Uterus (tissue), 3 donors: ENCODE measurements at regions not wholly inside any gene's neighbourhood (a gene's known extent, or its start where the extent isn't known, plus 50 kb on each side); places are given as distances from the start of the nearest gene placed in this dataset.

ENCODE experiments used
- DNase-seq, 2 donors: peaks; one replicate each; pipeline ENCODE4 v3.0.0-alpha.2; 2019 to 2020
- H3K27ac ChIP-seq, 2 donors: fragments of 200-600 bp; sonication (generic); 1 replicate in 1 of 2; 2 replicates in 1 of 2; pipeline ENCODE4 v1.5.1; 2016 to 2018
- H3K27me3 ChIP-seq, 2 donors: fragments of 200-600 bp; sonication (generic); one replicate each; pipeline ENCODE4 v1.5.1; 2018 to 2019; ENCODE audit warnings: control low read depth in 1 of 2
- H3K36me3 ChIP-seq, 2 donors: fragments of 200-600 bp; sonication (generic); one replicate each; pipeline ENCODE4 v1.5.1; 2019; ENCODE audit warnings: control low read depth in 1 of 2
- H3K4me1 ChIP-seq, 2 donors: fragments of 200-600 bp; sonication (generic); one replicate each; pipeline ENCODE4 v1.5.1; 2018 to 2019; ENCODE audit warnings: control low read depth in 1 of 2
- H3K4me3 ChIP-seq, 2 donors: fragments of 200-600 bp; sonication (generic); 1 replicate in 1 of 2; 2 replicates in 1 of 2; pipeline ENCODE4 v1.5.1; 2018 to 2019; ENCODE audit warnings: mild to moderate bottlenecking in 1 of 2
- H3K9me3 ChIP-seq, 2 donors: fragments of 200-600 bp; sonication (generic); one replicate each; pipeline ENCODE4 v1.5.1; 2019; ENCODE audit warnings: control low read depth in 1 of 2
- POLR2A ChIP-seq, 2 donors: fragments of 450-650 bp; IDR thresholded peaks; one replicate each; pipeline ENCODE4 v1.6.1; 2016; ENCODE audit warnings: antibody characterized with exemption in 2 of 2, mild to moderate bottlenecking in 1 of 2, moderate library complexity in 1 of 2
- intact Hi-C: fragments of 100-400 bp; cut with DNase I; formaldehyde crosslinking; loops from one replicate; pipeline ENCODE4 v1.15.1; 2023; ENCODE audit warnings: low total_unique reads
- TF ChIP-seq, protein P1 (sequence below), 4 experiments: fragments of 200-600 bp in 2 of 4; fragments of 450-650 bp in 2 of 4; sonication (generic) in 2 of 4; IDR thresholded peaks; one replicate each; pipeline ENCODE4 v1.5.1; 2016 to 2019; ENCODE audit warnings: antibody characterized with exemption in 4 of 4, mild to moderate bottlenecking in 2 of 4, moderate library complexity in 1 of 4
- donor health status: DM: yes; HTN: yes; CAD: no.

DNA sequence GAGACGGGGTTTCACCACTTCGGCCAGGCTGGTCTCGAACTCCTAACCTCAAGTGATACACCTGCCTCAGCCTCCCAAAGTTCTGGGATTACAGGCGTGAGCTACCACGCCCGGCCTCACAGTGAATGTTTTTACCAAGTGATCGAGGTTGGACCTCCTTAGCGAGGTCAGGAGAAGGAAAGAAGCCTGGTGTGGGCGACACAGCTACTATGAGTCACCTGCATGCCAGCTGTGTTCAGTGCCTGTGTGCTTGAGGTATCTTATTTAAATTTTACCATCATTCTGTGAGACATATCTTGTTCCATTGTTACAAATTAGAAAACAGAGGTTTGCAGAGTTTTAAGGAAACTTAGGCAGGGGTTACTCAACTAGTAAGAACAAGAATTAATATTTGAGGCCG, 174.8 kb upstream of the DYNLRB2 start:
- H3K27ac ChIP-seq = no peak overlapping the region
- no peaks in the 10 kb centered on the region for H3K27me3 ChIP-seq
- no peak overlapping the region for H3K4me3 ChIP-seq
- no peaks in the 10 kb centered on the region for H3K36me3 ChIP-seq
- no peaks in the 10 kb centered on the region for H3K4me1 ChIP-seq
- intact Hi-C loops = no loop called here
- DNase-seq = no peak
- TF ChIP-seq, protein P1, sequence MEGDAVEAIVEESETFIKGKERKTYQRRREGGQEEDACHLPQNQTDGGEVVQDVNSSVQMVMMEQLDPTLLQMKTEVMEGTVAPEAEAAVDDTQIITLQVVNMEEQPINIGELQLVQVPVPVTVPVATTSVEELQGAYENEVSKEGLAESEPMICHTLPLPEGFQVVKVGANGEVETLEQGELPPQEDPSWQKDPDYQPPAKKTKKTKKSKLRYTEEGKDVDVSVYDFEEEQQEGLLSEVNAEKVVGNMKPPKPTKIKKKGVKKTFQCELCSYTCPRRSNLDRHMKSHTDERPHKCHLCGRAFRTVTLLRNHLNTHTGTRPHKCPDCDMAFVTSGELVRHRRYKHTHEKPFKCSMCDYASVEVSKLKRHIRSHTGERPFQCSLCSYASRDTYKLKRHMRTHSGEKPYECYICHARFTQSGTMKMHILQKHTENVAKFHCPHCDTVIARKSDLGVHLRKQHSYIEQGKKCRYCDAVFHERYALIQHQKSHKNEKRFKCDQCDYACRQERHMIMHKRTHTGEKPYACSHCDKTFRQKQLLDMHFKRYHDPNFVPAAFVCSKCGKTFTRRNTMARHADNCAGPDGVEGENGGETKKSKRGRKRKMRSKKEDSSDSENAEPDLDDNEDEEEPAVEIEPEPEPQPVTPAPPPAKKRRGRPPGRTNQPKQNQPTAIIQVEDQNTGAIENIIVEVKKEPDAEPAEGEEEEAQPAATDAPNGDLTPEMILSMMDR (IDR thresholded peaks at IDR 0.05) = no peak
- TF ChIP-seq POLR2A (IDR thresholded peaks at IDR 0.05) = no peak
- H3K9me3 ChIP-seq = no peaks in the 10 kb centered on the region

DNA sequence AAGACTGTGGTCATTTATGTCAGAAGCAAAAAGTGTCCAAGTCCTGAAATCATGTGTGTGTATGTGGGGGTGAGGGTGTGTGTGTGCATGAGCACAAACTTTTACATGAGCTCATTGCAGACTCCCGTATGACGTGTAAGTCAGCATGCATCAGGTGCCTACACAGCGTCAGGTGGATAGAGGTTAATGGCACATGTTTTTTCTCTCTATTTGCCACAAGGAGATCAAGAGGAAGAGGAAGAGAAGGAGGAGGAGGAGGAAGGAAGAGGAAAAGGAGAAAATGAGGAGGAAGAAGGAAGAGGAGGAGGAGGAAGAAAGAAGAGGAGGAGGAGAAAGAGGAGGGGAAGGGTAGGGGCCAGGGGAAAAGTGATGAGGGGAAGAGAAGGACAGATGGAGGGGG, 178.0 kb upstream of the DYNLRB2 start:
- intact Hi-C loops = no loop called here
- no peak overlapping the region for H3K27ac ChIP-seq
- H3K36me3 ChIP-seq = no peaks in the 10 kb centered on the region
- H3K4me1 ChIP-seq = no peaks in the 10 kb centered on the region
- no peaks in the 10 kb centered on the region for H3K27me3 ChIP-seq
- H3K4me3 ChIP-seq = no peak overlapping the region
- no peaks in the 10 kb centered on the region for H3K9me3 ChIP-seq
- TF ChIP-seq POLR2A (IDR thresholded peaks at IDR 0.05) = no peak
- TF ChIP-seq, protein P1 (IDR thresholded peaks at IDR 0.05) = no peak
- DNase-seq = no peak

DNA sequence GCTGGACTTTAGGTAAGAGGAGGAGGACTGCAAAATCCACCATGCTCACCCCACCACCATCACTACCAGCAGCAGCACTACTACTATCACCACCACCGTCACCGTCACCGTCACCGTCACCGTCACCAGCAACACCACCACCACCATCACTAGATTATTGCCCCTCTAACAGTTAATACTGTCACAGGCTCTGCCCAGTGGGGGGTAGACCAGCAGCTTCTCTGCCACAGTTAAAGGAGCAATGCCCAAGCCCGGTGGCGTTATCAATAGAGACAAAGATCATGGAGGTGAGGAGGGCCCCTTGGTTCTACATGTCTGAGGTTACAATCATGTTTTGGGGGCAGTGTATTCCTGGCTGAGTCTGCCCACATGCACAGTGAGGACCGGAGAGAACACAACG, 184.4 kb upstream of the DYNLRB2 start:
- H3K27me3 ChIP-seq = no peaks in the 10 kb centered on the region
- H3K4me1 ChIP-seq = no peaks in the 10 kb centered on the region
- no peaks in the 10 kb centered on the region for H3K36me3 ChIP-seq
- no peak for TF ChIP-seq POLR2A (IDR thresholded peaks at IDR 0.05)
- TF ChIP-seq, protein P1 (IDR thresholded peaks at IDR 0.05) = no peak
- H3K27ac ChIP-seq = no peak overlapping the region
- no peaks in the 10 kb centered on the region for H3K9me3 ChIP-seq
- DNase-seq = no peak
- intact Hi-C loops = no loop called here
- H3K4me3 ChIP-seq = no peak overlapping the region

DNA sequence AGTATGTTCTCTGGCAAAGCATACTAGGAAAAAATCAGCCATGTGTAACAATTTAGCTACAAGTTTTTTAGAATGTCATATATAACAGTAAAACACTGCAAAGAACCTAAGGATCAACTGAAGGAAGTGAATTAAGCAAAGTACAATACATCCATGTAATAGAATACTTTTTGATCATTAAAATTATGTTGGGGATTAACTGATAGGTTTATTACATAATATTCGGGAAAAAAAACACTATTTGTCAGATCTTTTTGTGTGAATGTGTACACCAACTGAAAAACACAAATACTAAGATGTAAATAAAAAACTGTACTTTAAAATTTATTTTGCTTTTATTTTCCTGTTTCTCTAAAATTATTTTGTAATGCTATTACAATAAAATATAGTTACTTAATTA, 185.5 kb upstream of the DYNLRB2 start:
- Histone ChIP-seq H3K9me3 (no peaks in the 10 kb centered on the region), H3K4me1 (no peaks in the 10 kb centered on the region), H3K27ac (no peak overlapping the region), H3K4me3 (no peak overlapping the region), H3K27me3 (no peaks in the 10 kb centered on the region), H3K36me3 (no peaks in the 10 kb centered on the region)
- no peak for DNase-seq
- intact Hi-C loops = no loop called here
- TF ChIP-seq, protein P1 (IDR thresholded peaks at IDR 0.05) = no peak
- TF ChIP-seq POLR2A (IDR thresholded peaks at IDR 0.05) = no peak

DNA sequence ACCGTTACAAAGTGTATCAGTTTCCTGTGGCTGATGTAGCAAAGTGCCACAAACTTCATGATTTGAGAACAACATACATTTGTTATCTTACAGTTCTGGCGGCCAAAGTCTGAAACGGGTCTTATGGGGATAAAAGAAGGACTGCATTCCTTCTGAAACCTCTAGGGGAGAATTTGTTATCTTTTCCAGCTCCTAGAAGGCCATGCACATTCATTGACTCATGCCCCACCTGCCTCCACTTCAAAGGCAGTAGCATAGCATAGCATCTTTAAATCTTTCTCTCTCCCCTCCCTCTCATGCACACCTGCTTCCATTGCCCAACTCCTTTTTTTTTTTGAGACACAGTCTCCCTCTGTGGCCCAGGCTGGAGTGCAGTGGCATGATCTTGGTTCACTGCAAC, 190.7 kb upstream of the DYNLRB2 start:
- intact Hi-C loops = no loop called here

More for the DNA sequence above, 190.7 kb upstream of the DYNLRB2 start:
- H3K27ac ChIP-seq = no peak overlapping the region
- no peaks in the 10 kb centered on the region for H3K4me1 ChIP-seq
- no peaks in the 10 kb centered on the region for H3K27me3 ChIP-seq
- no peak for TF ChIP-seq POLR2A (IDR thresholded peaks at IDR 0.05)
- TF ChIP-seq, protein P1 (IDR thresholded peaks at IDR 0.05) = no peak
- no peaks in the 10 kb centered on the region for H3K9me3 ChIP-seq
- no peak for DNase-seq
- H3K36me3 ChIP-seq = no peaks in the 10 kb centered on the region
- no peak overlapping the region for H3K4me3 ChIP-seq
